NCI-H524 treated with DMSO at 0.1 percent for 48 hours (cell line): ENCODE measurements at regions not wholly inside any gene's neighbourhood (a gene's known extent, or its start where the extent isn't known, plus 50 kb on each side); places are given as distances from the start of the nearest gene placed in this dataset.
A peak's percentile ranks its signal among the peaks of the same experiment; 100 is the strongest.

ENCODE experiments used
- DNase-seq: peaks from one replicate; lab custom pipeline; 2025; lab: John Stamatoyannopoulos, UW

DNA sequence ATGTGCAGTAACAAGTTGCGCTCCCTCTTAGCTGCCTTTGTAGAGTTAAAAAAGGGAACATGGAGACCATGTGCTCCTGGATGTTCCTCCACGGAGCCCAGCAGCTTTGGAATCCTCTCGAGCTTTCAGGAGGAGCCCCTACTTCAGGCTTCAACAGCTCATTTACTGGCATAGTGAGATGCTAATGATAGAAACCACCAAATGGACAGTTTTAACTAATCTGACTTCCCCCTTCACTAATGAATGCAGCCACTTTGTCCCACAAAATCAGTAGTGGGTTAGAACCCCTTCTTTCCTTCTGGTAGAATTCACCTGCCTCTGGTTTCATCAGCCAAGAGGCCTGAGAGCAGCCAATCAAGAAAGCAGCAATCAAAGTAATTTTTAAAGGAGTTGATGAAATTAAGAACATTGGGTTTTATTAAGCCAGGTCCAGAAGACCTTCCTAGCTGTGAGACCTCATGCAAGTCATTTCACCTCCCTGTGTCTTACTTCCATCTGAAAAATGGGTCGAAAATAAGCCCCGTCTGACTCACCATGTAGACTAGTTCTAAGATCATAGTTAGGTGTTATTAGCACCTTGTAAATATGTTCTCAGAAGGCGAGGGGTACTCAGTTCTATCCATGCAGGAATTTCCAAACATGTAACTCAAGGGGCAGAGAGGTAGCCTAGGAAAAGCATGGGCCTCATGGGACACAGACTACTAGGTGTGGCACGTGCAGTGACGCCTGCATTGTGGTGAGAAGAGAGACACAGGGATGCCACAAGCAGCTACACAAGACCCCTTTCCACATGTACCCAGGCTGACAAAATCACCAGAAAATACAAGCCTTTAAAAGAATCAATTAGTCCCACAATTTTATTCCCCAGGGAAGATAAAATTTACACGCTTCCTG is 179.7 kb upstream of the LPP start:
- DNase-seq: no peak

- no peak for DNase-seq
These were observed 179.1 kb upstream of the LPP start for GRCh38 chr3:187974871-187975271.

DNA sequence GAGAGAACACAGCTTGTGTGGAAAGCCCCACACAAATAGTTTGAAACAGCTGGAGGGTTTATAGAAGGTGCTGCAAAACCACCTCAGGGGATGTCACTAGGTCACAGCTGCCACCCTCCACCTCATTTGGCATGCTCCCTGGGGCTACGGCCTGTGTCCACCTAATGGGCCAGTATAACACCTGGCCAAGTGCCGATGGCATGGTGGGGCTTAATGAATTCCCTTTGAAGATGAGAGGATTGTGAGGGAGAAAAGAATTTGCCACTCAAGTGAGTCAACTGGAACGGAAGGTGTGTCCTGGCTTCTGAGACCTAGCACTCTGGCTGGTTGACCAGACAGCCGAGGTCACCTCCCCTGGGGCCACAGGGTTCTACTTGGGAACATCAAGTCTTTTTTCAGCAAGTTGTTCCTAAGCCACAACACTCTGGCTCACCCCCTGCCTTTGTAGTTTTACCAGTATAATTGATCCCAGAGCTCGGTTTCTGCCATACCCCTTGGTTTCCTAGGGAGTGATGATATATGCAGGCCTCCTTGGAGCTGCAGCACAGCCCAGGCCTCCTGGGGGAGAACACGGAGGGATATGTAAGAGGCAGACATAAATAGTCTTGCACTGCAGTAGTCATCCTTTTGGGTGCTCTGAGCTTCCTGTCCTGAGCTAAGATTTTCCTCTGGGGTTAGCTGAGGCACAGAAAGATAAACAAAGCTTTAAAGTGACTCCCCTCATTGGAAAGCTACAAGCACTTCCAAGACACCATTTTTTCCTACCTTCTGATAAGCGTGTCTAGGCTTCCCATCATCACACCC is 178.2 kb upstream of the LPP start:
- no peak for DNase-seq

DNA sequence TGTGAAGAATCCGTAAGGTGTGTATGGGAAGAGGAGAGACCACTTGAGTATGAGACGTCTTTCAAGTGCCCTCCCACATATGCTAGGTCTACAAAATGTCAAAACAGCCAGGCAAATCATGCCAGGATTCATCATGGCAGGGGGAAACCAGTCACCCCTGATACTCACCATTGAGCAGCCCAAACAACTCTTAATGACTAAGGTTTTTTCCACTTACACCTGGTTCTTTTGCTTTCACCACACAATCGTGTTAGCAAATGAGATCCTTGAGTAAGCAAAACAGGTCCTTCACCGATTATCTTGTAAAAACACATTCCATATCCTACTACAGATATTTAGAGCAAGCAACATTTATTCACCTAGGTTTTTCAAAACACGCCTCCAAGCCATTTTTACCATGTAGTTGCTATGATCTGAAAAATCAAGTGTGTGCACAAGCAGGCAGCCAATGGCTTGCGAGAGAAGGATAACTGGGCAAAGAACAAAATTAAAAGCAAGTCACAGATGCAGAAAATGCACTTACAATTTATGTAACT is 177.5 kb upstream of the LPP start:
- no peak for DNase-seq

GRCh38 chr3:187977659-187978058 is 176.3 kb upstream of the LPP start:
- DNase-seq: no peak

DNA sequence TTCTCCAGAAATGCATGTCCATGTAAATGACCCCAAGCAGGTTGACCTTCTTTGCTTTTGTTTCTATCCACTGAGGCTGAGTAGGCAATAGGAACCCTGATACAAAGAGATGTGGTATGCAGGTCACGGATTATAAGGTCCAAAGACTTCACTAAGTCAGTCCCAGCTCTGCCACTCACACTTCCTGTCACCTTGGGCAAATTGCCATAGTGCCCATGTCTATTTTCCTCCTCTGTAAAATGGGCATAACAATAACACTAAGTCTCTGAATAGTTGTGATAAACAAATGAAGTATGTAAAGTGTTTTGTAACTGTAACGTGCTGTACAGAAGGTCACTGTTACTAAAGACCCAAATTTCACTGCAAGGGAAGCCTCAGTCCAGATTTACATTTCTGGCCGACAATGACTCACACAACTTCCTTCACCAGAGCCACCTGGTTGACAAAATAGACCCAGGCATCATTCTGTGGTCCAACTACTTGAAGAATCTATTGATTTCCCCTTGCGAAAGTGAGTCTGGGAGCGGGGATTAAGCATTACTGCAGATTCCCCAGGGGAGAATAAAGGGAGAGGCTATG is 175.4 kb upstream of the LPP start:
- no peak for DNase-seq

GRCh38 chr3:187979564-187979963 is 174.4 kb upstream of the LPP start:
- DNase-seq: no peak

- no peak for DNase-seq
These were observed 173.1 kb upstream of the LPP start for GRCh38 chr3:187980861-187981260.

GRCh38 chr3:187982142-187982541 is 171.8 kb upstream of the LPP start:
- DNase-seq: no peak

DNA sequence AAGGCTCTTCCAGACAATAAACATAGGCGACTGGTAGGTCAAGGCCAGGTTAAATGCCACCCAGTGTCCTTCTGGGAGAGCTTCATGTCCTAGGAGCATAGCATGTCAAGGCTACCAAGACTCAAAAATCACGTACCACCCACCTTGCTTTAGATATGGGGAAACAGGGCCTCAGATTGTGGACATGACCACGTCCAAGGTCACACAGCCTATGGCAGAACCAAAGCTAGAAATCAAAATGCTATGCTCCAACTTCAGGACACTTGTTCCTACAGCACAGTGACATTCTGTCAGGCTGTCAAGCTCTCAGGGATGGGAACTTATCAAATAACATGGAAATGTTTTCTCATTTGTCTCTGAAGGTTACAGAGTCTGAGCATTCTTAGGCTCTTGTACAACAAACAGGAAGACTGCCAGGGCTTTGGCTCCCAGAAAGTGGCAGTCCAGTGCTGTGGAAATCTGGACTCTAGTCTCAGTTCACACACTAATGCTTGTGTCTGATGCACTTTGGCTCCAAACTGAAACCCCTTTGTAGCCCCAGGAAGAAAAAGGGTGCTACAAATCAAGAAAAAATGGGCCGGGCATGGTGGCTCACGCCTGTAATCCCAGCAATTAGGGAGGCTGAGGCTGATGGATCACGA is 170.4 kb upstream of the LPP start:
- DNase-seq: no peak

DNA sequence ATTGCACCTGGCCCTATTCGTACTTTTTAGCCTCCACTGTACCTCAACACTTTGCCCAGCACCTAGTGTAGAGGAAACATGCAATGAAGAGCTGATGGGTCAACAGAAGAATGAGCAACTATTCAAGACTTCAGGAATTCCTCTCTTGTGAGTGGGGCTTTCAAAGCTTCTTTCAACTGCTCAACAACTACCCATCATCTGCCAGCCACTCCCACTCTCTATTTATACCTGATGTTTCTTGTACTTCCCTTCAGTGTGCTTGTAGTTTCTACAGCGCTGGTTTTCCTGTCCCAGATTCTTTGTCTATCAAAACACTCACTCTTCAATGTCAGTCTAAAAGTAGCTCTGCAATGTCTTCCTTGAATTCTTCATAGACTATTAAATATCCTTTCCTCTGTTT is 168.3 kb upstream of the LPP start:
- DNase-seq: no peak

DNA sequence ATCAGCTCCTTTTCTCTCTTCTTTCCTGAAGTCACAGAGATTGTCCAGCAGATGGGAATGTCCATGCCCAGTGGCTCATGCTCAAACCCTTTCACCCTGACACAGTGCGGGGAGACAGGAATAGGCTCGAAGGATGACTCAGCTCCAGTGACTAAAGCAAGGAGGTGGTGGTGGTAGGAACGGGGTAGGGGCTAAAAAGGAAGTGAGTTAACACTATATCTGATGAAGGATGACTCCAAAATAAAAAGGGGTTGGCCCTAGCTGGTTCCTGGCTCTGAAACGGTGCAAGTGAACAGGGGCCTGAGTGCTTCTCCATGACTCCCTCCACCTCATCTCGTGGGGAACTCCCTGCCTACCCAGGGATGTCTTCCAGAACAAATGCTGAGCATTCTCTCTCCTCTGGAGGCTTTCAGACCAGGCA is 167.4 kb upstream of the LPP start:
- no peak for DNase-seq

GRCh38 chr3:187987187-187987586 is 166.8 kb upstream of the LPP start:
- DNase-seq: no peak

DNA sequence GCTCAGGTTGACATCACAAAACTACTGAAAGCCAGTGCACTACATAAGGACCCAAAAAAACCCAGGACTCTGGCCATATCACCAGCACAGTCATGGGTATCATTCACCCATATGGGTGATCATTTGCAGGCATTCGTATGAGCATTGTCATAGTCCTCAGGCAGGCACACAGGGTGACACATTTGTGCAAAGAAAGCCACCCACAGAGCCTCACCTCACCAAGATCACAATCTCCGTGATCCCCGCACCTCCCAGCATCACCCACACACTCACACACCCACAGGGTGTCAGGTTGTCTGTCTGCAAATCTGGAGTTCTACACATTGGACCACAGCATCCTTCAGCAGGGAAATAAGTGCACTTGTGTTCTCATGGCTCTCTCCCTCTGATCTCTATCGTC is 166.0 kb upstream of the LPP start:
- no peak for DNase-seq

DNA sequence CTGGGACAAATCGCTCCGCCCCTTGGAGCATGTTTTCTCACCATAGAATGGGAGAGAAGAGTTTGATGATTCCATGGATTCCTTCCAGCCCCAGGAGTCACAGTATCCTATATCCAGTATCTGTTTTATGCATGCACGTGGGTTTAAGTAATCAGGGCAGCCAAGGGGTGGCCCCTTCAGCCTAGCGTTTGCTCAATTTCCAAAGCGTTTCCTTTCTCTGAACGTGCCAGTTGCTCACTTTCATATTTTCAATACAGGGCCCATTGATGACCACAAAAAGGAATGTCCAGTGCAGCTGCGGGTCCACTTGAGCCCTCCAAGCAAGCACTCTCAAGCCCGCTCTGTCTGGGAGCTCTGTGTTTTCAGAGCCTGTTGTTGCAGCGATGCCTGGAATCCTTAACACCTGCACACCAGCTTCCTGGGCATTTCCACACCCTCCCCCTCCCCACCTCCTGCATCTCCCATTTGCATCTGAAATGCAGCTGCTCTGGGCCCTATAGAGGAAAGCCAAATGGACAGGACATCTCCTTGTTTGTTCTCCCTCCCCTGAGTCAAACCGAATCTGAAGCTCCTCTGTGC is 164.3 kb upstream of the LPP start:
- DNase-seq: no peak

GRCh38 chr3:187992609-187993008 is 161.3 kb upstream of the LPP start:
- DNase-seq: no peak

DNA sequence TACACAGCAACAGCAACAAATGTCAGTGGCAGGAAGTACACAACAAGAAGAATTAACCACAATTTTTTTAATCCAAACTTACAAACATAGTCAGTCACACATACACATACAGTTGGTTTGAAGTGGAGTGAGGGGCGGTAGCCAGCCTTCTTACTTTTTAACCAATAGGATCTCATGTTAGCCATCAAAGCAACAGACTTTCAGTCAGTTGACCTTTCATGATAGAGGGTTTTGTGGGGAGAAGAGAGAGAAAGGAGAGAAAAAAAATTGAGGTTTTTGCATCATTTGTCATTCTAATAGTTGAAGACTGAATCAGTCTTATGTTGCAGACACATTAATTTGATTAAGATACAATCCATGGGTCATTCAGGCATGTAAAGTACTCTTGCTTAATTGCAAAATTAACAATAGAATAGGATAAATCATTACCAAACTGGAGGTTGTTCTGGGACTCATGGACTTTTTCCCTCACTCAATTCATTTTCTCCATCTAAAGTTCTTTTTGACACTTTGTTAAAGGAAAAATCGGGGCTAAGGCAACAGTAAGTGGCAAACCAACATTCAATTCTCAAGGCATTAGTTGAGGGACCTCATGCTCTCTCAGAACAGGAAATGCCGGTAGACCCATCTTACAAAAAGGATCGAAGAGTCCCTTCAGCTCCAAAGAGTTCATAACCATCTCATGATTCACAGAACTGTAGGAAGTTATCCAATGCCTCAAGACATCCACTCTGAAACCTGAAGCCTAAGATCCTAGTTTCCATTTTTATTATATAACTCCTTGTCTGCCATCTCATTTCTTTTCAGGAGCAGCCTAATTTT is 159.5 kb upstream of the LPP start:
- DNase-seq: no peak

GRCh38 chr3:187995043-187995400 is 158.9 kb upstream of the LPP start:
- no peak for DNase-seq

DNA sequence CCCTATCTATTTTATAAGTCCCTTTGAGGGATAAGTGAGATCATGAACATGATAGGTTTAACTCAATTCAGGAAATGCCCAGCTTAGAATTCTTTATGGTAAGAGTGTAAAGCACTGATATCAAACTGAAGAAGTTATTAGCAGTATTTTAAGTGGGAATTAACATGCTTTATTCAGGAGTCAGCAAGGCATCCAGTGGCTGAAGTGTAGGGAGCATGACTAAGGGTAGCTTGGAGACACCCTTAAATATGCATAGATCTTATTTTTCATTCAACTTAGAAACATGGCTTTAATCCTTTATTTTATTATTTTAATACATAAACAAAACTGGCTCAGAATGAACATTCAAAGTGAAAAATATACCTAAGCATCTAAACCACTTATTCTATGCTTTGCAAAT is 158.3 kb upstream of the LPP start:
- DNase-seq: no peak

DNA sequence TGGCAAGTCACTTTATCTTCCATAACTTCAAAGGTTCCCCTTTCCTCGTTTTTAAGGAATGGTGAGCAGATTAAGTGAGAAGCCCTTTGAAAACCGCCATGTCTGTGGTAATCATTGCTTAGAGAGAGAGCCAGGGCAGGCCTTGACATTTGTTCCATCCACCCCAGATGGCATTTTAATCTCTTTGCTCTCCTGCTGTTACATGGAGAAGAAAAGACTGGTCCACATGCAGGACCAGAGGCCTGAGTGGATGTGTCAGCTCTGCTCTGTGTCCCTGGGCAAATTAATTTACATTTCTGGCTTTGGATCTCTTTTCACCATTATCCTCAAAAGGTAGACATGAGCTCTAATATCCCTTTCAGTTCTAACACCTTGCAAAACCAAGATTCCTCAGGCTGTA is 157.3 kb upstream of the LPP start:
- DNase-seq: peak; percentile 31

GRCh38 chr3:187997490-187997889 is 156.5 kb upstream of the LPP start:
- DNase-seq: no peak
